ENCODE measurements at regions not wholly inside any gene's neighbourhood (a gene's known extent, or its start where the extent isn't known, plus 50 kb on each side); places are given as distances from the start of the nearest gene placed in this dataset.
A peak's percentile ranks its signal among the peaks of the same experiment; 100 is the strongest.

DNA sequence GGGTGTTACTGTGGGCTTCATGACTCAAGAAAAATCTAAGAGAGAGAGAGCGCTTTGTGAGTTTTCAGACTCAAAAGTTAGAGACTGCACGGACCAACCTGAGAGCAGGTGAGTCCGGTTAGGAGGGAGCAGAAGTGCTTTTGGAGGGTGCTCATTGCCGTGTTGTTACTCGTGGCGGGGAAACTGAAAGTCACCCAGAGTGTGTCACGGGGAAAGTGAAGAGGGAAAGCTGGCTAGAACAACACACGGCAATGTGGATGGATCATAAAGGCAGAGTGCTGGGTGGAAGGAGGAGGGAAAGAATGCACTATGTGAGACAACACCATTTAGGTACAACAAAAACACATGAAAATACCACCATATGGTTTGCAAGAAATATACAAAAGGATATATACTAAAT, 112.3 kb downstream of the BDH1 start:
- no peaks in the 10 kb centered on the region for H3K9me3 ChIP-seq (ENCODE audit: control insufficient read depth, insufficient read depth, low read depth, low read length)
- H3K36me3 ChIP-seq (ENCODE audit: control insufficient read depth in 2 of 2, insufficient read depth in 1 of 2, low read length in 2 of 2): no peaks in the 10 kb centered on the region
- H3K4me3 ChIP-seq (ENCODE audit: low read depth, low read length): no peak overlapping the region
- ChIA-PET CTCF (no interaction called here), POLR2A (no interaction called here)
- H3K4me1 ChIP-seq (ENCODE audit: control insufficient read depth, insufficient read depth, low read length): no peaks in the 10 kb centered on the region
- no peak overlapping the region for H3K27ac ChIP-seq (ENCODE audit: extremely low read depth, low read depth, low read length)
- no peak for TF ChIP-seq ZBTB1 (tag by site-specific recombination; IDR thresholded peaks at IDR 0.05)
- TF ChIP-seq PRDM1 (tag by site-specific recombination; IDR thresholded peaks at IDR 0.05): peak; percentile 60

DNA sequence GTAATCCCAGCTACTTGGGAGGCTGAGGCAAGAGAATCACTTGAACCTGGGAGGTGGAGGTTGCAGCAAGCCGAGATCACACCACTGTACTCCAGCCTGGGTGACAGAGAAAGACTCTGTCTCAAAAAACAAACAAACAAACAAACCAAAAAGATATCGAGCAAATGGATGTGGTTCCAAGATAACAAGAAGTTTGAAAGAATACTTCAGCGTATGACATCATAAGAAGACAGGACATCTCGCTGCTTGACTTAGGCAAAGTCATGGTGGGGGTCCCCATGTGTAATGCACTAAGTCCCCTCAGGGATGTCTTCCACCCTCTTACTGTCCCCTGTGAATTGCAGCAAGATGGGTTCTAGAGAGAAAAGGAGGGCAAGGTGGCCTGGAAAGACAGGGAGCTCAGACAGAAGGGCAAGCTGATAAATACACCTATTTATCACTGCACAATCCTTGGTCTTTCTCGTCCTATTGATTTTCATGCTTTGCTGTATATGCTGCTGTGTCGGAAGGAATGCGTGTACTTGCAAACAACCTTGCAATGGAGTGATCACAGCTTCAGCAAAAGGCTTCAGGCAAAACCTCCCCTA, 115.0 kb downstream of the BDH1 start:
- H3K9me3 ChIP-seq (ENCODE audit: control insufficient read depth, insufficient read depth, low read depth, low read length): no peaks in the 10 kb centered on the region
- TF ChIP-seq, protein P1, sequence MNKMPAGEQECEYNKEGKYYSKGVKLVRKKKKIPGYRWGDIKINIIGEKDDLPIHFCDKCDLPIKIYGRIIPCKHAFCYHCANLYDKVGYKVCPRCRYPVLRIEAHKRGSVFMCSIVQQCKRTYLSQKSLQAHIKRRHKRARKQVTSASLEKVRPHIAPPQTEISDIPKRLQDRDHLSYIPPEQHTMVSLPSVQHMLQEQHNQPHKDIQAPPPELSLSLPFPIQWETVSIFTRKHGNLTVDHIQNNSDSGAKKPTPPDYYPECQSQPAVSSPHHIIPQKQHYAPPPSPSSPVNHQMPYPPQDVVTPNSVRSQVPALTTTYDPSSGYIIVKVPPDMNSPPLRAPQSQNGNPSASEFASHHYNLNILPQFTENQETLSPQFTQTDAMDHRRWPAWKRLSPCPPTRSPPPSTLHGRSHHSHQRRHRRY (tag by site-specific recombination; IDR thresholded peaks at IDR 0.05): no peak
- no peak for TF ChIP-seq MZF1 (tag by site-specific recombination; IDR thresholded peaks at IDR 0.05; ENCODE audit: borderline replicate concordance)
- no peak for TF ChIP-seq SCRT2 (tag by site-specific recombination; IDR thresholded peaks at IDR 0.05)
- TF ChIP-seq, protein P2, sequence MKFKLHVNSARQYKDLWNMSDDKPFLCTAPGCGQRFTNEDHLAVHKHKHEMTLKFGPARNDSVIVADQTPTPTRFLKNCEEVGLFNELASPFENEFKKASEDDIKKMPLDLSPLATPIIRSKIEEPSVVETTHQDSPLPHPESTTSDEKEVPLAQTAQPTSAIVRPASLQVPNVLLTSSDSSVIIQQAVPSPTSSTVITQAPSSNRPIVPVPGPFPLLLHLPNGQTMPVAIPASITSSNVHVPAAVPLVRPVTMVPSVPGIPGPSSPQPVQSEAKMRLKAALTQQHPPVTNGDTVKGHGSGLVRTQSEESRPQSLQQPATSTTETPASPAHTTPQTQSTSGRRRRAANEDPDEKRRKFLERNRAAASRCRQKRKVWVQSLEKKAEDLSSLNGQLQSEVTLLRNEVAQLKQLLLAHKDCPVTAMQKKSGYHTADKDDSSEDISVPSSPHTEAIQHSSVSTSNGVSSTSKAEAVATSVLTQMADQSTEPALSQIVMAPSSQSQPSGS (tag by site-specific recombination; IDR thresholded peaks at IDR 0.05; ENCODE audit: low read depth): no peak
- TF ChIP-seq, protein P3, sequence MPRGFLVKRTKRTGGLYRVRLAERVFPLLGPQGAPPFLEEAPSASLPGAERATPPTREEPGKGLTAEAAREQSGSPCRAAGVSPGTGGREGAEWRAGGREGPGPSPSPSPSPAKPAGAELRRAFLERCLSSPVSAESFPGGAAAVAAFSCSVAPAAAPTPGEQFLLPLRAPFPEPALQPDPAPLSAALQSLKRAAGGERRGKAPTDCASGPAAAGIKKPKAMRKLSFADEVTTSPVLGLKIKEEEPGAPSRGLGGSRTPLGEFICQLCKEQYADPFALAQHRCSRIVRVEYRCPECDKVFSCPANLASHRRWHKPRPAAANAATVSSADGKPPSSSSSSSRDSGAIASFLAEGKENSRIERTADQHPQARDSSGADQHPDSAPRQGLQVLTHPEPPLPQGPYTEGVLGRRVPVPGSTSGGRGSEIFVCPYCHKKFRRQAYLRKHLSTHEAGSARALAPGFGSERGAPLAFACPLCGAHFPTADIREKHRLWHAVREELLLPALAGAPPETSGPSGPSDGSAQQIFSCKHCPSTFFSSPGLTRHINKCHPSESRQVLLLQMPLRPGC (tag by site-specific recombination; IDR thresholded peaks at IDR 0.05): no peak
- TF ChIP-seq ZBTB20 (tag by site-specific recombination; IDR thresholded peaks at IDR 0.05): no peak
- TF ChIP-seq ZNF658 (tag by site-specific recombination; IDR thresholded peaks at IDR 0.05): no peak
- no peak for TF ChIP-seq GLI2 (tag by site-specific recombination; IDR thresholded peaks at IDR 0.05; ENCODE audit: borderline replicate concordance, low read depth)
- no peak for TF ChIP-seq ZNF341 (tag by site-specific recombination; IDR thresholded peaks at IDR 0.05; ENCODE audit: low read depth)
- TF ChIP-seq KLF1 (tag by site-specific recombination; IDR thresholded peaks at IDR 0.05): no peak
- TF ChIP-seq ZXDB (tag by site-specific recombination; IDR thresholded peaks at IDR 0.05): no peak
- TF ChIP-seq, protein P4, sequence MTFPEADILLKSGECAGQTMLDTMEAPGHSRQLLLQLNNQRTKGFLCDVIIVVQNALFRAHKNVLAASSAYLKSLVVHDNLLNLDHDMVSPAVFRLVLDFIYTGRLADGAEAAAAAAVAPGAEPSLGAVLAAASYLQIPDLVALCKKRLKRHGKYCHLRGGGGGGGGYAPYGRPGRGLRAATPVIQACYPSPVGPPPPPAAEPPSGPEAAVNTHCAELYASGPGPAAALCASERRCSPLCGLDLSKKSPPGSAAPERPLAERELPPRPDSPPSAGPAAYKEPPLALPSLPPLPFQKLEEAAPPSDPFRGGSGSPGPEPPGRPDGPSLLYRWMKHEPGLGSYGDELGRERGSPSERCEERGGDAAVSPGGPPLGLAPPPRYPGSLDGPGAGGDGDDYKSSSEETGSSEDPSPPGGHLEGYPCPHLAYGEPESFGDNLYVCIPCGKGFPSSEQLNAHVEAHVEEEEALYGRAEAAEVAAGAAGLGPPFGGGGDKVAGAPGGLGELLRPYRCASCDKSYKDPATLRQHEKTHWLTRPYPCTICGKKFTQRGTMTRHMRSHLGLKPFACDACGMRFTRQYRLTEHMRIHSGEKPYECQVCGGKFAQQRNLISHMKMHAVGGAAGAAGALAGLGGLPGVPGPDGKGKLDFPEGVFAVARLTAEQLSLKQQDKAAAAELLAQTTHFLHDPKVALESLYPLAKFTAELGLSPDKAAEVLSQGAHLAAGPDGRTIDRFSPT (tag by site-specific recombination; IDR thresholded peaks at IDR 0.05): no peak
- TF ChIP-seq ZBTB7A (tag by site-specific recombination; IDR thresholded peaks at IDR 0.05; ENCODE audit: low read depth): no peak
- no peak overlapping the region for H3K4me3 ChIP-seq (ENCODE audit: low read depth, low read length)
- no peaks in the 10 kb centered on the region for H3K4me1 ChIP-seq (ENCODE audit: control insufficient read depth, insufficient read depth, low read length)
- H3K27ac ChIP-seq (ENCODE audit: extremely low read depth, low read depth, low read length): no peak overlapping the region
- H3K36me3 ChIP-seq (ENCODE audit: control insufficient read depth in 2 of 2, insufficient read depth in 1 of 2, low read length in 2 of 2): no peaks in the 10 kb centered on the region
- POLR2A ChIA-PET: no interaction called here
- CTCF ChIA-PET: no interaction called here

DNA sequence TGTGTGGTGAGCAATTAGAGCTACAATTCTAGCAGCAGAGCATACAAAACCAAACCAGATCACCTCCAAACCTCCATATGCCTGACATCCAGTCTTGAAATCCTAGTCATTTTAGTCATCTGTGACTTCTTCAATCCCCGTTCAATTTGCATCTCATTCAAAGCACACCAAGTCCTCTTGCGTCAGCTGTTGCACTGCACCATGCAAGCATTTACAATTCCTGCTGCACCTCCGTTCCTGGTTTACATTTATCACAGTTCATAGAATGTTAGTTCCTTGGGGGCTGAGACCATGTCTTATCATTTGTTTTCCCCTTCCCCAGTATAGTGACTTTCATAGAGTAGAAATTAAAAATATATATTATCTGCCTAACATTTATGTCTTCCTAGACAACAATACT, 116.9 kb downstream of the BDH1 start:
- POLR2A ChIA-PET: no interaction called here
- no peak overlapping the region for H3K4me3 ChIP-seq (ENCODE audit: low read depth, low read length)
- TF ChIP-seq ZNF654 (tag by site-specific recombination; IDR thresholded peaks at IDR 0.05; ENCODE audit: low read depth) (no peak), ZNF292 (tag by site-specific recombination; IDR thresholded peaks at IDR 0.05; ENCODE audit: borderline replicate concordance, low read depth) (no peak), ZNF184 (tag by site-specific recombination; IDR thresholded peaks at IDR 0.05) (no peak), ZNF473 (tag by site-specific recombination; IDR thresholded peaks at IDR 0.05) (no peak)
- no peaks in the 10 kb centered on the region for H3K36me3 ChIP-seq (ENCODE audit: control insufficient read depth in 2 of 2, insufficient read depth in 1 of 2, low read length in 2 of 2)
- no peaks in the 10 kb centered on the region for H3K4me1 ChIP-seq (ENCODE audit: control insufficient read depth, insufficient read depth, low read length)
- CTCF ChIA-PET: interaction anchor here (0.7 kb wide), 1 partner anchor 14 kb away, joined by 3 read pairs; no protein-coding TSS in a partner anchor
- no peaks in the 10 kb centered on the region for H3K9me3 ChIP-seq (ENCODE audit: control insufficient read depth, insufficient read depth, low read depth, low read length)
- H3K27ac ChIP-seq (ENCODE audit: extremely low read depth, low read depth, low read length): no peak overlapping the region
